Ascending aorta (tissue), 2 donors: ENCODE measurements at regions not wholly inside any gene's neighbourhood (a gene's known extent, or its start where the extent isn't known, plus 50 kb on each side); places are given as distances from the start of the nearest gene placed in this dataset.

Experiments
- DNase-seq, 2 donors: peaks; one replicate each; pipeline ENCODE4 v3.0.0-alpha.2; 2019; ENCODE audit warnings: low spot score in 2 of 2
- H3K27ac ChIP-seq, 2 donors: fragments of 200-600 bp; sonication (generic); one replicate each; pipeline ENCODE4 v1.5.1; 2016 to 2017; ENCODE audit warnings: mild to moderate bottlenecking in 1 of 2
- H3K27me3 ChIP-seq: fragments of 200-600 bp; sonication (generic); one replicate; pipeline ENCODE4 v1.5.1; 2017
- H3K36me3 ChIP-seq, 2 donors: fragments of 200-600 bp; sonication (generic); one replicate each; pipeline ENCODE4 v1.5.1; 2016
- H3K4me1 ChIP-seq, 2 donors: fragments of 200-600 bp; sonication (generic); one replicate each; pipeline ENCODE4 v1.5.1; 2016 to 2017; ENCODE audit warnings: mild to moderate bottlenecking in 1 of 2
- H3K4me3 ChIP-seq, 2 donors: fragments of 200-600 bp; sonication (generic); one replicate each; pipeline ENCODE4 v1.5.1; 2016 to 2017; ENCODE audit warnings: mild to moderate bottlenecking in 1 of 2
- H3K9me3 ChIP-seq, 2 donors: fragments of 200-600 bp; sonication (generic); one replicate each; pipeline ENCODE4 v1.5.1; 2016
- intact Hi-C: fragments of 100-400 bp; cut with DNase I; formaldehyde crosslinking; loops from one replicate; pipeline ENCODE4 v1.15.1; 2023
- TF ChIP-seq, protein P1 (sequence below), 3 experiments: fragments of 200-600 bp in 2 of 3; fragments of 450-650 bp in 1 of 3; sonication (generic) in 2 of 3; IDR thresholded peaks; one replicate each; pipeline ENCODE4 v1.5.1; 2016 to 2019; ENCODE audit warnings: antibody characterized with exemption in 3 of 3, mild to moderate bottlenecking in 1 of 3, moderate library complexity in 1 of 3

DNA sequence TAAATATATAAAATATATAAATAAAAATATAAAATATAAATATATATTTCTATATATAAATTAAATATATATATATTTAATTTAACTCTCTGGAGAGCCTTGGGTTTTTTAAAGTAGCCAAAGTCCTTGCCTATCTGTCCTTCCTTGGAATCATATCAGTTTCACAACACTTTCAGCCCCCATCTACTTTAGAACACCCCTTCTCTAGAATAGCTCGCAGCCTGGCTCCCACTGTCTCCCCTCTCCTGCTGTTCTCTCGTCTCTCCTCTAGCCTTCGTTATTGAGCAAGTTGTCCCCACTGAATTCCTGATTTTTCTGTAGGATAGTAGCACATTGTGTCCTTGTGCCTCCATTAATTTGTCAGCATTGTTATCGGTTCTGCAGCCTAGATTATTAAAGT, 677.0 kb downstream of the RNF144A start:
- no peak for DNase-seq
- H3K4me3 ChIP-seq, result no peak overlapping the region
- intact Hi-C loops, result no loop called here
- H3K27me3 ChIP-seq, result no peaks in the 10 kb centered on the region
- H3K4me1 ChIP-seq, result no peaks in the 10 kb centered on the region
- no peaks in the 10 kb centered on the region for H3K36me3 ChIP-seq
- TF ChIP-seq, protein P1, sequence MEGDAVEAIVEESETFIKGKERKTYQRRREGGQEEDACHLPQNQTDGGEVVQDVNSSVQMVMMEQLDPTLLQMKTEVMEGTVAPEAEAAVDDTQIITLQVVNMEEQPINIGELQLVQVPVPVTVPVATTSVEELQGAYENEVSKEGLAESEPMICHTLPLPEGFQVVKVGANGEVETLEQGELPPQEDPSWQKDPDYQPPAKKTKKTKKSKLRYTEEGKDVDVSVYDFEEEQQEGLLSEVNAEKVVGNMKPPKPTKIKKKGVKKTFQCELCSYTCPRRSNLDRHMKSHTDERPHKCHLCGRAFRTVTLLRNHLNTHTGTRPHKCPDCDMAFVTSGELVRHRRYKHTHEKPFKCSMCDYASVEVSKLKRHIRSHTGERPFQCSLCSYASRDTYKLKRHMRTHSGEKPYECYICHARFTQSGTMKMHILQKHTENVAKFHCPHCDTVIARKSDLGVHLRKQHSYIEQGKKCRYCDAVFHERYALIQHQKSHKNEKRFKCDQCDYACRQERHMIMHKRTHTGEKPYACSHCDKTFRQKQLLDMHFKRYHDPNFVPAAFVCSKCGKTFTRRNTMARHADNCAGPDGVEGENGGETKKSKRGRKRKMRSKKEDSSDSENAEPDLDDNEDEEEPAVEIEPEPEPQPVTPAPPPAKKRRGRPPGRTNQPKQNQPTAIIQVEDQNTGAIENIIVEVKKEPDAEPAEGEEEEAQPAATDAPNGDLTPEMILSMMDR (IDR thresholded peaks at IDR 0.05), result no peak
- no peak overlapping the region for H3K27ac ChIP-seq
- H3K9me3 ChIP-seq, result no peaks in the 10 kb centered on the region

DNA sequence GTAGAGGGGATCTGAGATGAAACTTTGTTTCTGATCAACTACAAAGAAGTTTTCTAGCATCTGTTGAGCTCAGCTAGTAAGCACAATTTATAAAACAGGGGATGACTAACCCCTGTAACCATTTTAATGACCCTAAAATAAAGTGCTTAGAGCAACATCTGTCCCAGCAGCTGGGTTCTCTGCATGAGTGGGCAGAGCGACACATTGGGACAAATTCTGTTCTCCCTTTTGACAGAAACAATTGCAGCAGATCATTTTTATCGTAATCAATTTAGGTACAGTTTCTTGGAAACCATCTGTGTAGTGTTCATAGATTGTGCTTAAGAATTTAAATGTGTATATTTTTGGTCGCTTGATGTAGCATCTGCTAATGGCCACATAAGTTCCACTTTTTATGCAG, 678.0 kb downstream of the RNF144A start:
- TF ChIP-seq, protein P1 (IDR thresholded peaks at IDR 0.05), result no peak
- H3K27me3 ChIP-seq, result no peaks in the 10 kb centered on the region
- intact Hi-C loops, result no loop called here
- H3K36me3 ChIP-seq, result no peaks in the 10 kb centered on the region
- no peak overlapping the region for H3K27ac ChIP-seq
- no peak overlapping the region for H3K4me3 ChIP-seq
- H3K4me1 ChIP-seq, result no peaks in the 10 kb centered on the region
- no peak for DNase-seq
- H3K9me3 ChIP-seq, result no peaks in the 10 kb centered on the region

DNA sequence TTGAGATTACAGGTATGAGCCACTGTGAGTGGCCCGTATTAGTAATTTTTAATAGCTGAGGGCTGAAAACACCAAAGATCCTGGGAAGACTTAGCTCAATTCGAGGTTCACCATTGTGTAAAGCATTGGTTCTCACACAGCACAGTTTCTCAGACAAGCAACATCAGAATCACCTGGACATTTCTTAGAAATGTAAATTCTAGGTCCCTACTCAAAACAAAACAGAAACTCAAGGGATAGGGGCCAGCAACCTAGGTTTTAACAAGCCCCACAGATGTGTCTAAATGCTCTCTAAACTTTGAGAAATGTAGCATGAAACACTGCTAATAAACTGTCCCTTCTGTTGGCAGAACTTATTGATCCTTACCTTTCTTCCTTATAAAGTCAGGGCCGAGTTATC, 681.2 kb downstream of the RNF144A start:
- H3K27ac ChIP-seq, result no peak overlapping the region
- DNase-seq, result no peak
- intact Hi-C loops, result no loop called here
- no peaks in the 10 kb centered on the region for H3K9me3 ChIP-seq
- no peaks in the 10 kb centered on the region for H3K36me3 ChIP-seq
- no peaks in the 10 kb centered on the region for H3K4me1 ChIP-seq
- H3K27me3 ChIP-seq, result no peaks in the 10 kb centered on the region
- TF ChIP-seq, protein P1 (IDR thresholded peaks at IDR 0.05), result no peak
- no peak overlapping the region for H3K4me3 ChIP-seq

DNA sequence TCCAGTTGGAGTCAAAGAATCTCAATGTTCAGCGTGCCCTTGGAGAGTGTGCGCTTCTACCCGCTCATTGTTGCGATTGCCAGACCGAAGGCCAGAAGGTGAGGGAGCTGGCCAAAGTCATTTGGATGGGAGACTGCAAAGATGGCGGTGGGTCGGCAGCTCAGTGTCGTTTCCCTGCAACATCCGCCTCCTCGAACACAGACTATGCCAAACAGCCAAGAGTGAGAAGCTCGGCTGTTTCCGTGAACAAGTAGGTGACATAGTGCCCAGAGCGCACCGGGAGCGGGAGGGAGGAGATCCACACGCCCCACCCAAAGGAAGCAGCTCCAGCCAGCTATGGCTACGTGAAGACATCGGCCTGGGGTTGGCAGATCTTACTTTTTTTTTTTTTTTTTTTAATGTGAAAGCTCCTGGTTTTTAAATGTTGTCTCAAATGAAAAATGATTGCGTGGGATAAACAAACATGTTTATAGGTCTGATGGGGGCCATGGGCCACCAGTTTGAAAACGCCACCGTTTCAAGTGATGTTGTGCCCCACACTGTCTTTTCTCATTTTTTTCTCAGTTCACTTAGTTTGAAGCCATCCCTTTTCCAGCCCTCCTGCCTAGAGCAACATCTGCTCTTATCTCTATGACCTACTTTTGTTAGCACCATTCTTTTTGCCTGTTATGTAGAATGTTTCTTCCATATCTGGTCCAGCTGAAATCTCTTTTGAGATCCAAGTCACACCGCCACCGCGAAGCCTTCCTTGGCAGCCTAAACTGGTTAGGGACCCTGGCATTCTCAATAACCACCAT, 682.4 kb downstream of the RNF144A start:
- no peaks in the 10 kb centered on the region for H3K4me1 ChIP-seq
- H3K27ac ChIP-seq, result no peak overlapping the region
- no peaks in the 10 kb centered on the region for H3K27me3 ChIP-seq
- DNase-seq, result no peak
- H3K4me3 ChIP-seq, result no peak overlapping the region
- H3K9me3 ChIP-seq, result no peaks in the 10 kb centered on the region
- TF ChIP-seq, protein P1 (IDR thresholded peaks at IDR 0.05), result no peak
- no peaks in the 10 kb centered on the region for H3K36me3 ChIP-seq
- intact Hi-C loops, result no loop called here

DNA sequence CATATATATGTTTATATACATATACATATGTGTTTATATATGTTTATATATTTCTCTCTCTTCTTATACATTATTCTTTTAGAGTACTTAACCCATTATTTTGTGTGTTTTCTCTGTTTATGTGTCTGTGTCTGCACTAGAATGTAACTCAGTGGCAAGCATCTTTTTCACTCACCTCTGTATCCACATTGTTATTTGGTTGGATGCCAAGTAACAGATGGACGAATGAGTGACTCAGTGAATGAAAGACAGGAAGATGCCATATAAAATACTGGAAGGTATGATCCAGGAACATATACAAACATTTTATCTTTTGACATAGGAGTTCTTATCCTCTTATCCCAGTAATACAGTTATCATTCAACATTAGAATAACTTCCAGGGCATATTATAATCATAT, 684.8 kb downstream of the RNF144A start:
- Histone ChIP-seq H3K4me1 (no peaks in the 10 kb centered on the region), H3K36me3 (no peaks in the 10 kb centered on the region), H3K9me3 (no peaks in the 10 kb centered on the region), H3K27me3 (no peaks in the 10 kb centered on the region), H3K4me3 (no peak overlapping the region), H3K27ac (no peak overlapping the region)
- intact Hi-C loops, result no loop called here
- TF ChIP-seq, protein P1 (IDR thresholded peaks at IDR 0.05), result no peak
- DNase-seq, result no peak
